ENCODE measurements at regions not wholly inside any gene's neighbourhood (a gene's known extent, or its start where the extent isn't known, plus 50 kb on each side); places are given as distances from the start of the nearest gene placed in this dataset.

DNA sequence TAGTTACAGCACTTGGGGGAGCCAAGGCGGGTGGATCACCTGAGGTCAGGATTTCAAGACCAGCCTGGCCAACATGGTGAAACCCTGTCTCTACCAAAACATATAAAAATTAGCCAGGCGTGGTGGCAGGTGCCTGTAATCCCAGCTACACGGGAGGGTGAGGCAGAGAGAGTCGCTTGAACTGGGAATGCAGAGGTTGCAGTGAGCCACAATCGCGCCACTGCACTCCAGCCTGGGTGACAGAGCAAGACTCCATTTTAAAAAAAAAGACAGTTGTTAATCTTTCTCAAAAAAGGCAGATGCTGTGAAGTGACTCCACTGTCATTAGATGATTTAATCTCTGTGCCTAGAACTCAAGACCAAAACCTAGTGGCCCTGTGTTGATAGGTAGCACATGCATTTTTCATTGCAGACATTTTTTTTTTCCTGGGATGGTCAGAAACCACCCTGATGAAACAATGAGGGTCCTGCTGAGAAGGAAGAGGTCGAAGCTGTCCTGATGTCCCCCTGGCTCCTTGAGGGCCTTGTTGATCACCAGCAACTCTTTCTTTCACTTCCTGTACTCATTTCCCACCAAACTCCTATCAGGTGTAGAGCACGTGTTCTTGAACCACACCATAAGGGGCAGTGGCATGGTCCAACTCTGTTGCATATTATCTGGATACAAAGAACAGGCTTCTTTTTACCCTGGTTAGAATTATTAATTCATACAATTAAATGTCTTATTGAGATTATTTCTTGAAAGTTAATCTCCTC is 382.2 kb downstream of the ICE1 start:
- TF ChIP-seq, protein P1, sequence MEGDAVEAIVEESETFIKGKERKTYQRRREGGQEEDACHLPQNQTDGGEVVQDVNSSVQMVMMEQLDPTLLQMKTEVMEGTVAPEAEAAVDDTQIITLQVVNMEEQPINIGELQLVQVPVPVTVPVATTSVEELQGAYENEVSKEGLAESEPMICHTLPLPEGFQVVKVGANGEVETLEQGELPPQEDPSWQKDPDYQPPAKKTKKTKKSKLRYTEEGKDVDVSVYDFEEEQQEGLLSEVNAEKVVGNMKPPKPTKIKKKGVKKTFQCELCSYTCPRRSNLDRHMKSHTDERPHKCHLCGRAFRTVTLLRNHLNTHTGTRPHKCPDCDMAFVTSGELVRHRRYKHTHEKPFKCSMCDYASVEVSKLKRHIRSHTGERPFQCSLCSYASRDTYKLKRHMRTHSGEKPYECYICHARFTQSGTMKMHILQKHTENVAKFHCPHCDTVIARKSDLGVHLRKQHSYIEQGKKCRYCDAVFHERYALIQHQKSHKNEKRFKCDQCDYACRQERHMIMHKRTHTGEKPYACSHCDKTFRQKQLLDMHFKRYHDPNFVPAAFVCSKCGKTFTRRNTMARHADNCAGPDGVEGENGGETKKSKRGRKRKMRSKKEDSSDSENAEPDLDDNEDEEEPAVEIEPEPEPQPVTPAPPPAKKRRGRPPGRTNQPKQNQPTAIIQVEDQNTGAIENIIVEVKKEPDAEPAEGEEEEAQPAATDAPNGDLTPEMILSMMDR (IDR thresholded peaks at IDR 0.05; ENCODE audit: insufficient read depth, low read depth, low read length) = no peak
- H3K4me3 ChIP-seq (ENCODE audit: low read depth, low read length) = no peak overlapping the region
- DNase-seq (ENCODE audit: low read depth) = no peak

DNA sequence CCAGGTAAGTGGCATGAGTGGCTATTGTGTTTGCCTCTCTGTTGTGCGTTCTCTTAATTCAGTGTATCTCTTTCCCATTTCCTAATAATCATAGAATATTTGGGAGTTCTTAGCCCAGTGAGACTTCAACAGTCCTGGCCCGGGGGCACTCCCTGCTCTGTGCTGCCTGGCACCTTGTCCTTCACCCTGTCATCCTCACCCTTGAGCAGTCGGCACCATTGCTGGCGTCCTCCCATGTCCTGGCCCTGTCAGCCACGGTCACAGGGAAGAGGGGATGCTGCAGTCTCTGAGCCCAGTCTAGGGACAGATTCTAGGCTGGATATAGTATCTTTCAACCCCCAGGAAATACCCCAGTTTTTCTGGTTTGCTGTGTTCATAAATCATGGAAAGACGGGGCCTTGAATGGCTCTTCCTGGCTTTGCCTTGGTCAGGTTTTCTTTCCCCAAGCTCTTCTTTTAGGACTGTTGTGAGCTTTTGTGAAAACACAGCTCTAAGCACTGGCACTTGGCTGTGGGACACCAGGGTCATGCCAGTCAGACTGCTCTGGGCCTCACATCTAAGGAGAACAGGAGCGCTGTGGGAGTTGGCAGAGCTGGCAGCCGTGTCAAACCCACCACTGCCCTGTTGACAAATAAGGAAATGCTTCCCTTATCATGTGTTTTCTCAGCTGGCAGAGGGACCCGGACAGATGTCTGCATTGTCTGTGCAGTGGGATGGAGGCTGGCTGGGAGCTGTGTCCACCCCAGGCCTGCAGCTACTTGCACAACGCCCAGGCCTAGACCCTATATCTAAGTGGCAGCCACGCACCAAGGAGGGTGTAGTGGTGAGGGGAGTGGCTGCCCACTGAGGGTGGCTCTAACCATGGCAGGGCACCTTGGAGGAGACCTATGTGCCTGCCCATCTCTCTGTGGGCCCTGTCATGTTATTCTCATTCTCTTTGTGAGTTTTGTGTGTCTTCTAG is 378.6 kb downstream of the ICE1 start:
- no peak for DNase-seq (ENCODE audit: low read depth)
- no peak overlapping the region for H3K4me3 ChIP-seq (ENCODE audit: low read depth, low read length)
- TF ChIP-seq, protein P1 (IDR thresholded peaks at IDR 0.05; ENCODE audit: insufficient read depth, low read depth, low read length) = no peak

DNA sequence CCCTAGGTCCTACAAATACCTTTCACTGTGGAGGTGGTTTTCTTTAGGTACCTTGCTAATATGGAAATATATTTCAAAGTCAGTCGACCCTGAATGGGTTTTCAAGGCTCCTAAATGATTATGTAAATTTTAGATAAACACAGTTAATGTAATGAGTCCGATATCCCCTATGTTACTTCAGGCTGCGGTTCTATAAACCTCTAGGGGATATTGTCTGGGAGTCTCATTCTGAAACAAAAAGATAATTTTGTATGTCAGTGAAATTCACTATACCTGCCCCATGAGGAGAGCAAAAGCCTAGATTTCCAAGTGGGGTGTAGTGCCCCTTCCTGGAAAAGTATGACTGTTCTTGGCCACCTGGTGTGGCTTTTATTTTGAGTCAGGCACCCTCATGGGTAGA is 377.3 kb downstream of the ICE1 start:
- DNase-seq (ENCODE audit: low read depth) = no peak
- H3K4me3 ChIP-seq (ENCODE audit: low read depth, low read length) = no peak overlapping the region
- TF ChIP-seq, protein P1 (IDR thresholded peaks at IDR 0.05; ENCODE audit: insufficient read depth, low read depth, low read length) = no peak

DNA sequence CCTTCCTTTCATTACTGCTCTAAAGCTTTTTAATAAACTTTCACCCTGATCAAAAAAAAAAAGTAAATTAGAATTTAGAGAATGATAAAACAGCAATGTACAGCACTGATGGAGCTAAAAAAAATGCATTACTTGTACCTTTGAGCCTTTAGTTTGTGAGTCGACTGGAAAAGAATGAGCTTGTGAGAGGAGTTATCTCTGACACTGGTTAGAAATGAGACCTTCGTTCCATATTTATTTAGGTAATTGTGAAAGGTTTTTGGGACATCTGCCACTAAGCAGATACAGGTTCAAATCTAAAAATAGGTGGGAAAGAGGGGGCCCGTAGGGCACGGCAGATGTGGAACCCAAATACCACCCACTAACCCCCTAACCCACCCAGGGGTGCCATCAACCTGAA is 376.8 kb downstream of the ICE1 start:
- H3K4me3 ChIP-seq (ENCODE audit: low read depth, low read length) = no peak overlapping the region
- TF ChIP-seq, protein P1 (IDR thresholded peaks at IDR 0.05; ENCODE audit: insufficient read depth, low read depth, low read length) = no peak
- DNase-seq (ENCODE audit: low read depth) = no peak

DNA sequence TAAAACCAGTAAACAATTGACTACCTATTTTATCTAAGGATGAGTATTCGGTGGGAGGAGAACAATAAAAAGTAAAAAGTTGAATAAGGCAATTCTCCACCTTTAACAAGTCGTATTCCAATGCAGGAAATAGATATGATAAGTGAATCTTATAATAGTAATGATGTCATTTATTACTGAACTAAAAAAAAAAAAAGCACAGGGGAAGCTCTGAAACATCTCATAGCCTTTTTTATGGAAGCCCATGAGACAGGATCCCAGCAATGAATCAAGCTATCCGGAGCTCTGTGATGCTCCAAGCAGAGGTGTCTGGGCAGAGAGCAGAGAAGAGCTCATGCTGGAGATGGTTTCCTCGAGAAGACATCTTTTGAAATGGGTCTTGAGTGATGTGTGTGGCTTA is 376.0 kb downstream of the ICE1 start:
- no peak overlapping the region for H3K4me3 ChIP-seq (ENCODE audit: low read depth, low read length)
- TF ChIP-seq, protein P1 (IDR thresholded peaks at IDR 0.05; ENCODE audit: insufficient read depth, low read depth, low read length) = no peak
- no peak for DNase-seq (ENCODE audit: low read depth)

DNA sequence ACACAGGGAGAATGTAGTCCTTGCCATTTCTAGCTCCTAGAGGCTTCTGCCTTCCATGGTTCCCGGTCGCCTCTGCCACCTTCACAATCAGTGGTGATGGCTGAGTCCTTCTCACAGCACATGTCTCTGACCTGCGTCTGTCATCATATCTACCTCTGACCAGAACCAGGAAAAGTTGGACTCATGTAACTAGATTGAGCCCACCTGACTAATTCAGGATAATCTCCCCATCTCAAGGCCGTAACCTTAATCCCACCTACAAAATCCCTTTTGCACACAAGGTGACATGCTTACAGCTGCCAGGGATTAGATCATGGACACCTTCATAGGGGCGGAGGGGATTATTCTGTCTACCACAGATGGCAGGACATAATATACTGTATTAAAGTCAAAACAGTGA is 375.6 kb downstream of the ICE1 start:
- no peak for DNase-seq (ENCODE audit: low read depth)
- TF ChIP-seq, protein P1 (IDR thresholded peaks at IDR 0.05; ENCODE audit: insufficient read depth, low read depth, low read length) = no peak

More for the DNA sequence above, 375.6 kb downstream of the ICE1 start:
- no peak overlapping the region for H3K4me3 ChIP-seq (ENCODE audit: low read depth, low read length)

All from fibroblast of villous mesenchyme (primary cell).